ENCODE measurements at regions not wholly inside any gene's neighbourhood (a gene's known extent, or its start where the extent isn't known, plus 50 kb on each side); places are given as distances from the start of the nearest gene placed in this dataset.
"Not testable (repeated sequence)": the region's sequence is repeated elsewhere in the genome, so short reads cannot be mapped to it uniquely, and the experiment has no call there.

DNA sequence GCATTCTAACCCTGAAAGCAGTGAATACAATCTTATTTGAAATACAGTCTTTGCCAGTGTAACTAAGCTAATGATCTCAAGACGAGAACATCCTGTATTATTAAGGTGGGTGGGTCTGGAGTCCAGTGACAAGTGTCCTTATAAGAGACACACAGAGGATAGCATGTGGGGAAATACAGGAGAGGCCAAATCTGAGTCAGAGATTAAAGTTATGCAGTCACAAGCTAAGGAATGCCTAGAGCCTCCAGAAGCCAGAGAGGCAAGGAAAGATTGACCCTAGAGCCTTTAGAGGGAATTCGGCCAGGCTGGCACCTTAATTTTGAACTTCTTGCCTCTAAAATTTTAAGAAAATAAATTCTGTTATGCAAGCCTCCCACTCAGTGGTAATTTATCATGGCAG is 87.5 kb upstream of the HGF start:
- no peak for TF ChIP-seq JUND (IDR thresholded peaks at IDR 0.05; ENCODE audit: low read depth)
- in situ Hi-C loops (cut with HindIII; ENCODE audit: low pct_unique_long_range_greater_than_20kb, low sequenced_read_pairs): no loop called here
- no peak for DNase-seq (ENCODE audit: low read depth in 1 of 2, low spot score in 1 of 2)

DNA sequence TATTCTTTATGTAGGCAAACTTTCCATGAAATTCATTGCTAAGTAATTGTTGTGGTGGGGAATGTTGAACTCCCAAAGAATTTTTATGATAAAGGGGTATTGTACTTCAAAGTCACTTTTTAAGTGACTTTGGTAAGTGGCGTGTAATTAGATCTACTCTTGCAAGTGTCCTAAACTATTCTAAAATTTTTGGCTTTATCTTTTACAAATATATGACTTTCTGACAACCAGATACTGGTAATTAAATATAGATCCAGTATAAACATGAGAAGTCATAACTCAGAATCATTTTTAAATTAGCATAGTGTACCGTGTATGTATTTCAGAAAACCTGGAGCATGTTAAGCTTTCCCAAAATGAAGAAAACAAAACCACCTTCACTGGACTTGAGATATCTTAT is 84.7 kb upstream of the HGF start:
- in situ Hi-C loops (cut with HindIII; ENCODE audit: low pct_unique_long_range_greater_than_20kb, low sequenced_read_pairs): no loop called here
- no peak for DNase-seq (ENCODE audit: low read depth in 1 of 2, low spot score in 1 of 2)
- TF ChIP-seq JUND (IDR thresholded peaks at IDR 0.05; ENCODE audit: low read depth): no peak

DNA sequence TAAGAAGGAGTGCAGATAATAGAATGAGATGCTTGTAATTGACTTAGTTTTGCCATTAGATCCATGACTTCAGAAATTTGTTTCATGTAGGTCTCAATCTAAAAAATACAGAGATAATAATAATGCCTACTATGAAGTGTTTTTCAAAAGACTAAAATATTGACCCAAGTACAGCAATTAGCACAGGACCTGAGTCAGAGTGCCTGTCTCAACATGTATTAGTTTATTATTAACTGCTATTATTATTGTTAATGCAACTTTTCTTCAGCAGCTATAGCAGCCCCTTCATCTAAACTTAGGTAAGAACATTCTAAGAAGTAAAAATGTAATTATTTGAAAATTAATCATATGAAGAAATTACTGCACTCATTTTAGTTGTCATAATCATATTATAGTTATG is 82.9 kb upstream of the HGF start:
- no peak for TF ChIP-seq JUND (IDR thresholded peaks at IDR 0.05; ENCODE audit: low read depth)
- in situ Hi-C loops (cut with HindIII; ENCODE audit: low pct_unique_long_range_greater_than_20kb, low sequenced_read_pairs): no loop called here

DNA sequence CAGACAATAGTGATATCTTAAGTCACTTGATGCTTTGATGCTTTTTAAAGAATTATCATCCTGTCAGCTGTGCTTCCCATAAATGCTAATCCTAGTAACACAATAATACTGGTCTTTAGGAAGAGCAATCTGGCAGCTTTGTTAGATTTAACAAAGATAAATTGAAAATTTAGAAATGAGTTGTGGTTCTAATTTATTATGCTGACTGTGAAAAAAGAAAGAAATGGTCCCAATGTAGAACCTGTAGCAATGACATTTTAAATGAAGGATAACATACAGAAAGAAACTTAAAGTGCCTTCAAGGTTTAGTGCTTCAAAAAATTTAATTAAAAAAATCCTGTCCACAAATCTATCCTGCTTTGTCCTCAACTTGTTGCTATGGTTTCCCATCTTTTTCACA is 81.6 kb upstream of the HGF start:
- in situ Hi-C loops (cut with HindIII; ENCODE audit: low pct_unique_long_range_greater_than_20kb, low sequenced_read_pairs): no loop called here
- DNase-seq (ENCODE audit: low read depth in 1 of 2, low spot score in 1 of 2): no peak
- TF ChIP-seq JUND (IDR thresholded peaks at IDR 0.05; ENCODE audit: low read depth): no peak

More for the DNA sequence above, 82.9 kb upstream of the HGF start:
- DNase-seq (ENCODE audit: low read depth in 1 of 2, low spot score in 1 of 2): no peak

DNA sequence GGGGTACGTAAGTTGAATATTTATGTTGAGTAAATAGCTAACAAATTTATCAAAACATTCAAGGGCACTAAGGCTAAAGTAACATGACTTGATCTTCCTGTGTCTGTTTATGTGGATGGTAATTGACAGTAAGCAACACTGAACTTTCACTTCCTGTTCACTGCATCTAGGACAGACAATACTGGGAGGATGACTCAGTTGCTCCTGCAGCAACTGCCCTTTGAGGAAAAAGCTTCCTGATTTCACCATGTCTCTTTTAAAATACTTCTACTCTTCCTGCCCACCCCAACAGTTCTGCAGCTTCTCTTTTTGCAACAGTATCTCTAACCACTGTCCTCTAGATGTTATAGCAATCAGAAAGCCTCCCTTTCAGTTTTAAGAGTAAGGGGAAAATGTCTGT is 76.6 kb upstream of the HGF start:
- no peak for TF ChIP-seq JUND (IDR thresholded peaks at IDR 0.05; ENCODE audit: low read depth)
- DNase-seq (ENCODE audit: low read depth in 1 of 2, low spot score in 1 of 2): no peak
- in situ Hi-C loops (cut with HindIII; ENCODE audit: low pct_unique_long_range_greater_than_20kb, low sequenced_read_pairs): no loop called here

DNA sequence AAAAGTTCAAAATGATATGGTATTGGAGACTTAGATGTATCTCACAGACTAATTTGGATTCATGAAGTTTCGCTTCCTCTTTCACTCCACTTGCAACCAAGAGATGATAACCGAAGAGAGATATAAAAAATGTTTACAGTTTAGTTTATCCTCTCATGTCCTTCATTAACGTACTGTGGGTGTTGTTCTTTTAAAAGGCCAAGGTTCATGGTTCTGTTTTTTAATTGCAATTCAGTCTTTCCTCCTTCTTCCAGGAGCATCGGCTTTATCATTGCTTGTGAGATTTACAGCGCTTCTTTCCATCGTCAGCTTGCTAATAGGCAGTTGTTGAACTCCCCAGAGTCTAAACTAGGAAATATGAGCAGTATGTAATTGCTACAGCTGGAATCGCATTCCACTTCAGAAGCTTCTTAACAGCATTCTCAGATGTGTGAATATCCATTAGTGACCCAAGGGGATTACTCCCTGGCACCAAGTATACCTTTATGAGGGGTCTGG is 75.9 kb upstream of the HGF start:
- no peak for DNase-seq (ENCODE audit: low read depth in 1 of 2, low spot score in 1 of 2)
- in situ Hi-C loops (cut with HindIII; ENCODE audit: low pct_unique_long_range_greater_than_20kb, low sequenced_read_pairs): no loop called here
- TF ChIP-seq JUND (IDR thresholded peaks at IDR 0.05; ENCODE audit: low read depth): no peak

DNA sequence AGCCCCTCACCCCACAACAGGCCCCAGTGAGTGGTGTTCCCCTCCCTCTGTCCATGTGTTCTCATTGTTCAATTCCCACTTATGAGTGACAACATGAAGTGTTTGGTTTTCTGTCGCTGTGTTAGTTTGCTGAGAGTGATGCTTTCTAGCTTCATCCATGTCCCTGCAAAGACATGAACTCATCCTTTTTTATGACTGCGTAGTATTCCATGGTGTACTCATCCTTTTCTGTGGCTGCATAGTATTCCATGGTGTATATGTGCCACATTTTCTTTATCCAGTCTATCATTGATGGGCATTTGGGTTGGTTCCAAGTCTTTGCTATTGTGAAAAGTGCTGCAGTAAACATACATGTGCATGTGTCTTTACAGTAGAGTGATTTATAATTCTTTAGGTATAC is 73.8 kb upstream of the HGF start:
- in situ Hi-C loops (cut with HindIII; ENCODE audit: low pct_unique_long_range_greater_than_20kb, low sequenced_read_pairs); DNase-seq (ENCODE audit: low read depth in 1 of 2, low spot score in 1 of 2): not testable (repeated sequence)

DNA sequence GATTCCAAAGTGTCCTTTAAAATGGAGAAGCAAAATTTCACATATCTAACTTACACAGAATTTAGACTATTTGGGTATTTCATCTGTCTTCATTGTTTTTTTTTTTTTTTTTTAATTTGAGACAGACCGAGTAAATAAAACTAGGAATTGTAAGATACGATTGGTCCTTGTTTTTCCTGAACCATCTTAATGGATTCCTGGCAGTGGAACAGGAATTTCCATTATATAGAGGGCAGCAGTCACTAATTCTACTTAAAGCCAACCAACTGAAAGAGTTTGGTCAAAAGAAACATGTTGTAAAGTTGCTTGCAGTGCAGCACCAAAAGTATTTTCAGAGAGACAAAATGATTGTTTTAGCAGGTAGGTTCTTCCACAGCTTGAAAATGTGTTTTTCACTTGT is 72.5 kb upstream of the HGF start:
- TF ChIP-seq JUND (IDR thresholded peaks at IDR 0.05; ENCODE audit: low read depth): no peak
- in situ Hi-C loops (cut with HindIII; ENCODE audit: low pct_unique_long_range_greater_than_20kb, low sequenced_read_pairs): no loop called here
- no peak for DNase-seq (ENCODE audit: low read depth in 1 of 2, low spot score in 1 of 2)

DNA sequence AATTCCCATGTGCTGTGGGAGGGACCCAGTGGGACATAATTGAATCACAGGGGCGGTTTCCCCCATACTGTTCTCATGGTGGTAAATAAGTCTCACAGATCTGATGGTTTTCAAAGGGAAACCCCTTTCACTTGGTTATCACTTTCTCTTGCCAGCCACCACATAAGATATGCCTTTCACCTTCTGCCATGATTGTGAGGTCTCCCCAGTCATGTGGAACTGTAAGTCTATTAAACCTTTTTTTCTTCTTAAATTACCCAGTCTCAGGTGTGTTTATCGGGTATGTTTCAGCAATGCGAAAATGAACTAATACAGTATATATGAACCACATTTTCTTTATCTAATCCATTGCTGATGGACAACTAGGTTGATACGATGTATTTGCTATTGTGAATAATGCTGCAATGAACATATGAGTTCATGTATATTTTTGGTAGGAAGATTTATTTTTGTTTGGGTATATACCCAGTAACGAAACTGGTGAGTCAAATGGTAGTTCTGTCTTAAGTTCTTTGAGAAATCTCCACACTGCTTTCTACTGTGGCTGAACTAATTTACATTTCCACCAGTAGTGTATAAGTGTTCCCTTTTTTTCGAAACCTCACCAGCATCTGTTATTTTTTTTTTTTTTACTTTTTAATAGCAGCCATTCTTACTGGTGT is 70.0 kb upstream of the HGF start:
- TF ChIP-seq JUND (IDR thresholded peaks at IDR 0.05; ENCODE audit: low read depth): no peak
- in situ Hi-C loops (cut with HindIII; ENCODE audit: low pct_unique_long_range_greater_than_20kb, low sequenced_read_pairs): no loop called here

DNA sequence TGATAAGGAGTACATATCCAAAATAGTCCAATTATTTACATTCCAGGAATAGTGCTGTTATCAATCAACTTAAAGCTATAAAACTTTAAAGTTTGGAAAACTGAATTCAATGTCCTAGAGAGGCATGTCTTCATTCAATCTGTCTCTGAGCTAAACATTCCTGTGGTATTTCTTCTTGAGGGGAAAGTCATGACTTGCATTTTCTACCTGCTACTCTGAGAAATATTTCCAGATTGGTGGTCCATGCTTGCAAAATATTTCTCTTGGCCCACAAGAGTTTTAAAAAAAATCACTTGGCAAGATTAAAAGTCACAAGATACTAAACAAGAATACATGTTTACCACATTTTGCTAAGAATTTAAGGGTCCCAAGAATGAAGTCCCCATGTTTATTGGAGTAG is 63.6 kb upstream of the HGF start:
- no peak for TF ChIP-seq JUND (IDR thresholded peaks at IDR 0.05; ENCODE audit: low read depth)
- in situ Hi-C loops (cut with HindIII; ENCODE audit: low pct_unique_long_range_greater_than_20kb, low sequenced_read_pairs): no loop called here
- DNase-seq (ENCODE audit: low read depth in 1 of 2, low spot score in 1 of 2): no peak

More for the DNA sequence above, 70.0 kb upstream of the HGF start:
- no peak for DNase-seq (ENCODE audit: low read depth in 1 of 2, low spot score in 1 of 2)

DNA sequence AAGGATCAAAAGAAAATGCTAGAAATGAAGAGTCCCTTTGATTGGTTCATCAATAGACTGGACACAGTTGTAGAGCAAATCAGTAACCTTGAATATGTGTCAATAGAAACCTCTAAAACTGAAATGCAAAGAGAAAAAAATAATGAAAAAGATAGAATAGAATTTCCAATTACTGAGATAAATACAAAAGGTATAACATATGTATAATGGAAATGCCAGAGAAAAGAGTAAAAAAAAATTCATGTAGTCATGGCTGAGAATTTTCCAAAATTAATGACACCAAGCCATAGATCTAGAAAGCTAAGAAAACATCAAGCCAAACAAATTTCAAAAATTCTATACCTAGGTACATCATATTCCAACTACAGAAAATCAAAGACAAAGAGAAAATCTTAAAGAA is 62.0 kb upstream of the HGF start:
- DNase-seq (ENCODE audit: low read depth in 1 of 2, low spot score in 1 of 2): no peak
- TF ChIP-seq JUND (IDR thresholded peaks at IDR 0.05; ENCODE audit: low read depth): no peak
- in situ Hi-C loops (cut with HindIII; ENCODE audit: low pct_unique_long_range_greater_than_20kb, low sequenced_read_pairs): no loop called here

DNA sequence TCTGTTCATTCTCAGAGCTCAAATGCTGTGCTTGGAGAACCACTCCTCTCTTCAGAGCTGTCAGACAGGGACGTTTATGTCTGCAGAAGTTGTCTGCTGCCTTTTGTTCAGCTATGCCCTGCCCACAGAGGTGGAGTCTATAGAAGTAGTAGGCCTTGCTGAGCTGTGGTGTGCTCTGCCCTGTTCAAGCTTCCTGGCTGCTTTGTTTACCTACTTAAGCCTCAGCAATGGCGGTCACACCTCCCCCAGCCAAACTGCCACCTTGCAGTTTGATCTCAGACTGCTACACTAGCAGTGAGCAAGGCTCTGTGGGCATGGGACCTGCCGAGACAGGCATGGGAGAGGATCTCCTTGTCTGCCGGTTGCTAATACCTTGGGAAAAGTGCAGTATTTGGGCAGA is 59.7 kb upstream of the HGF start:
- in situ Hi-C loops (cut with HindIII; ENCODE audit: low pct_unique_long_range_greater_than_20kb, low sequenced_read_pairs); DNase-seq (ENCODE audit: low read depth in 1 of 2, low spot score in 1 of 2): not testable (repeated sequence)

DNA sequence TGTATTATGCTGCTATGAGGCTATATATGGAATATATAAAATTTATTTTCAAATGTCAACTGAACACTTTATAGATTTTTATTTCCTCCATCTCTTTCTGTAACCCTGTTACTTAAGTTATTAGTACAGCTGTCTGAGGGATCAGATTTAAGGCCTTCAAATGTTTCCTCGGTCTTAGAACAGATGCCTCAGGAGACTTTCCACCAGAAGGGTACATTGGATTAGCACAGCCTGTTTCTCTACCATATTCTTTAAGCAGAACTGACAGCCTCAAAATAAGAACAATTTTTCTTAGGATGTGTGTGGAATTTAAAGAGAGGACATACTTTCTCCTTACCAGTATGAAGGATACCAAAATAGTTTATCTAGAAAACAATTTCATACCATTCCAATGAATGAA is 53.0 kb upstream of the HGF start:
- no peak for DNase-seq (ENCODE audit: low read depth in 1 of 2, low spot score in 1 of 2)
- in situ Hi-C loops (cut with HindIII; ENCODE audit: low pct_unique_long_range_greater_than_20kb, low sequenced_read_pairs): no loop called here
- no peak for TF ChIP-seq JUND (IDR thresholded peaks at IDR 0.05; ENCODE audit: low read depth)

DNA sequence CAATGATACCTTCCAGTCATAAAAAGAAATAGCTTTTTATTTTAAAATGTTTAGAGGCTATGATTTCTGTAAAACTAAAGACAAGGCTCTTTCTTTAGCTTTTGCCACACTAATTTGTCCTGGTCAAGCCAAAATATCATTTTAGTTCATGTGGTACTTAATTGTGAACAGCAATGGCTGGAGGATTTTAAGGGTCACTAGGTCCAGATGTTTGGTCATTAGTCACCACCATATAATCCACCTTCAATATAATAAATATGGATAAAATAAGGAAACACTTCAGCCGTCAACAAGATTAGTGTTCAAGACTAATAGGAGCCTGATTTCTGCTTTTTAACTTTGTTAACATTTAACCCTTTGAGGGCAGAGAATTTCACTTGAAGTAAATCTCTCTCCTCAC is 50.0 kb upstream of the HGF start:
- no peak for TF ChIP-seq JUND (IDR thresholded peaks at IDR 0.05; ENCODE audit: low read depth)
- in situ Hi-C loops (cut with HindIII; ENCODE audit: low pct_unique_long_range_greater_than_20kb, low sequenced_read_pairs): no loop called here
- DNase-seq (ENCODE audit: low read depth in 1 of 2, low spot score in 1 of 2): no peak
